GM10266 (cell line): ENCODE measurements at regions not wholly inside any gene's neighbourhood (a gene's known extent, or its start where the extent isn't known, plus 50 kb on each side); places are given as distances from the start of the nearest gene placed in this dataset.

Experiments used
- DNase-seq: peaks from one replicate; pipeline ENCODE4 v3.0.0; 2012; ENCODE audit errors: extremely low spot score
- TF ChIP-seq, protein P1 (sequence below): IDR thresholded peaks from 2 replicates; pipeline ENCODE4 v1.5.1; 2012; ENCODE audit warnings: mild to moderate bottlenecking, low read depth; ENCODE audit not compliant: control insufficient read depth, insufficient read depth; ENCODE audit errors: missing control alignments

DNA sequence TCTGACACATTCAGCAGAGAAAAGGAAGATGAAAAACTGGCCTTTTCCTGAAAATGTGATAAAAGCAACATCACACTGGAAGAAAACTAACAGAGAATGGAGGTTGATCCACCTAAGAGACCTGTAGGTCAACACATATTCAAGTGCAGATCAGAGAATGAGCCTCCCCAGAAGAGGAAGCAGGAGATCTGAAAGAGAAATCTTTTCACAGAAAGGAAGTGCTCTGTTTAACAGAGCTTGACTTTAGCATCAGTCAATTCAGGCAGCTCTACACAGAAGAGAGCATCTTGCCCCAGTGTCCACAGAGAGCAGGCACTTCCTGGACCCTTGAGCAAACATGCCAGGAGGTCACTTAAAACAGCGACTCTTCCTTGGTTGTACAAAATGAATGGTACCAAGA lies 655.4 kb upstream of the GBE1 start:
- DNase-seq = no peak
- TF ChIP-seq, protein P1, sequence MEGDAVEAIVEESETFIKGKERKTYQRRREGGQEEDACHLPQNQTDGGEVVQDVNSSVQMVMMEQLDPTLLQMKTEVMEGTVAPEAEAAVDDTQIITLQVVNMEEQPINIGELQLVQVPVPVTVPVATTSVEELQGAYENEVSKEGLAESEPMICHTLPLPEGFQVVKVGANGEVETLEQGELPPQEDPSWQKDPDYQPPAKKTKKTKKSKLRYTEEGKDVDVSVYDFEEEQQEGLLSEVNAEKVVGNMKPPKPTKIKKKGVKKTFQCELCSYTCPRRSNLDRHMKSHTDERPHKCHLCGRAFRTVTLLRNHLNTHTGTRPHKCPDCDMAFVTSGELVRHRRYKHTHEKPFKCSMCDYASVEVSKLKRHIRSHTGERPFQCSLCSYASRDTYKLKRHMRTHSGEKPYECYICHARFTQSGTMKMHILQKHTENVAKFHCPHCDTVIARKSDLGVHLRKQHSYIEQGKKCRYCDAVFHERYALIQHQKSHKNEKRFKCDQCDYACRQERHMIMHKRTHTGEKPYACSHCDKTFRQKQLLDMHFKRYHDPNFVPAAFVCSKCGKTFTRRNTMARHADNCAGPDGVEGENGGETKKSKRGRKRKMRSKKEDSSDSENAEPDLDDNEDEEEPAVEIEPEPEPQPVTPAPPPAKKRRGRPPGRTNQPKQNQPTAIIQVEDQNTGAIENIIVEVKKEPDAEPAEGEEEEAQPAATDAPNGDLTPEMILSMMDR = no peak

DNA sequence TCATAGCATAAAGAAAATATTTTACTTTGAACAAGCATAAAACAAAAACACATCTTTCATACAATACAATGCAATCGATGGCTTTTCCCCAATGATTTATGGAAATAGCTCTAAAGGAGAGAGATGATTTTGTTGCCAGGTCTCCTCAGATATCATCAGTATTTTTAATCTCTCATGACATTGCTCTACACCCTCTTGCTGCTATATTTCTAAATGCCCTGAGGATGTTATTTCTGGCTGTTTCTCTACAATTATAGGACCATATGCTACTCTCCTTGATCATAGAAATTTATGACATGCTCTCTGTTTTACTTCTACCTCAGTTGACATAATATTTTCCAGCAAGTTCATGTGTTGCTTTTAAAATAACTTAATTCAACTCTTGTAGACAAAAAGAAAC lies 654.9 kb upstream of the GBE1 start:
- TF ChIP-seq, protein P1 = no peak
- no peak for DNase-seq

- no peak for DNase-seq
- TF ChIP-seq, protein P1 = no peak
Measured at GRCh38 chr3:82413171-82413570, 651.7 kb upstream of the GBE1 start.

DNA sequence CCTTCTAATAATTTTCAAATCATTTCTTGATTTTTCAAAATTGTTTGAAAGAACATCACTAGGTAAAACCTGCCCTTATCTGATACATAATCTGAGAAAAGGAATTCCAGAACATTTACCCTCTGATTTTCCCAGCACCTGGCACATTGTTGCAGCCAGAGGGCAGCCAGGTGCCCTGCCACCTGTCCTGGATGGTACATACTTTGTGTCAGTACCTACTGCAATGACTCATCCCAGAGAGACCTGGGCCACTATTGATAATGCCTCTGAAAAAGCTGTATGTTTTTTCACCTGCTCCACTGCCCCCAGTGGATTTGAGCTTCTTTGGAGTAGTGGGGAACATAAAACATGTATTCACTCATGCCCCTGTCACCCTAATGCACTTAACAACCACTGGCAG lies 648.9 kb upstream of the GBE1 start:
- TF ChIP-seq, protein P1 = no peak
- no peak for DNase-seq

DNA sequence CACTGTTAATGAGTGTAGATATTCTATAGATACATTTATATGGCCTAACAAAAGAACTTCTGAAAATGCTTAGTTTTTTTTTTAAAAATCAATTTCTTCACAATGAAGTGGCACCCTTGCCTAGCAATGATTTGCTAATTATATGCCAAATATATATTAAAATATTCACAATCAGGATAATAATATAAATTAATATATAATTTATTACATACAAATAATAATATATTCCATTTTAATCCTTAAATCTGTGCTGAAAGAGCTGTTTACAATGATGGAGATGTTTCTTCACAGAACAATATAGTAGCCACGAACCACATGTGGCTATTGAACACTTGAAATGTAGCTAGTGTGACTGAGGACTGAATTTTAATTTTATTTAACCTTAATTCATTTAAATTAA lies 648.4 kb upstream of the GBE1 start:
- TF ChIP-seq, protein P1 = no peak
- no peak for DNase-seq

GRCh38 chr3:82392203-82392775 lies 630.8 kb upstream of the GBE1 start:
- no peak for DNase-seq
- TF ChIP-seq, protein P1 = no peak

DNA sequence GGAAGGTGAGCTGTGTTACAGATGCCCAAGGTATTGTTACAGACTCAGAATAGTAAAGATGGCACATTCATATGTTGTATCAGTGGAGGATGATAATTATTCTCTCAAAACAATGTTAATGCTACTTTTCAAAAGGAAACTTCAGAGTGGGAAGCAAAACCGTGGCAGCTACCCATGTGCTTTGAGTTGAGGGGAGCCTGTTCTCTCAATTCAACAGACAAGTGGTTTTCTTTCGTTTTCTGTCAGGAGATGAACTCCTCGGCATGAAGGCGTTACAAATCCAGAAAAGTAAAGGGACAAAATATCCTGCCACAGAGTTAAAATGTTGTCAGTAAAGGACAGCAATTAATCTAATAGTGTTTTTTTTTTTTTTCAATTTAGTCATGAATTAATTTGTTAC lies 629.4 kb upstream of the GBE1 start:
- DNase-seq = no peak
- TF ChIP-seq, protein P1 = no peak
